Fibroblast of mammary gland (primary cell): ENCODE measurements at regions not wholly inside any gene's neighbourhood (a gene's known extent, or its start where the extent isn't known, plus 50 kb on each side); places are given as distances from the start of the nearest gene placed in this dataset.

Experiments used
- DNase-seq: peaks from one replicate; pipeline ENCODE4 v3.0.0-alpha.2; 2010; ENCODE audit warnings: low read depth
- H3K4me3 ChIP-seq: 2 replicates; pipeline ENCODE4 v1.5.1; 2011; ENCODE audit warnings: low read depth, mild to moderate bottlenecking, low read length, moderate library complexity; ENCODE audit not compliant: control insufficient read depth
- TF ChIP-seq, protein P1 (sequence below): conservative IDR thresholded peaks from 2 replicates; pipeline ENCODE4 v1.5.1; 2011; ENCODE audit warnings: low read depth, low read length, inconsistent platforms; ENCODE audit not compliant: control insufficient read depth, insufficient read depth

DNA sequence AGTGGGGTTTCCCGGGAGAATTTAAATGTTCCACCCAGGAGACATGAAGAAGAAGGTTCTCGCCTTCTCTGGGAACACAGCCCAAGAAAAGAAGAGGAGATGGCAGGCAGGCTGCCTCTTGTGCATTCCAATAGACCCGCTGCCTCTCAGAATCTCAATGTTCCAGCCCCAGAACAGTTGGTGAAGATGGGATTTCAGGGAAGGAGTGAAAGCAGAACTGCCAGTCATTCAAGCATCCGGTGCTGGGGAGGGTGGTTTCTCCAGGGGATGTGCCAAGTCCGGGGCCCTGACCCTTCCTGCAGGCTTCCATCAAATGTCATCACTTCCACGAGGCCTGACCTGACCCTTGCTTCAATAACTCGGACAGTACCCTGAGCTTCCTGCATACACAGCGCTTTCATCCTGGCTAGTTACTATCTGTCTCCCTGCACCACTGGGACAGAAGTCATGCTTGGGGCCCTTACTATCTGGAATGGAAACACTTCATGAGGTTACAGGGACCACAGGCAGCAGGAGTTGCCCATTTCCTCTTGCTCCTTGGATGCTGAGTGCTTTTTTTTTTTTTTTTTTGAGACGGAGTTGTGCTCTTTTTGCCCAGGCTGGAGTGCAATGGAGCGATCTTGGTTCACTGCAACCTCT is 386.6 kb upstream of the POU3F1 start:
- DNase-seq, result no peak
- no peak overlapping the region for H3K4me3 ChIP-seq
- TF ChIP-seq, protein P1, sequence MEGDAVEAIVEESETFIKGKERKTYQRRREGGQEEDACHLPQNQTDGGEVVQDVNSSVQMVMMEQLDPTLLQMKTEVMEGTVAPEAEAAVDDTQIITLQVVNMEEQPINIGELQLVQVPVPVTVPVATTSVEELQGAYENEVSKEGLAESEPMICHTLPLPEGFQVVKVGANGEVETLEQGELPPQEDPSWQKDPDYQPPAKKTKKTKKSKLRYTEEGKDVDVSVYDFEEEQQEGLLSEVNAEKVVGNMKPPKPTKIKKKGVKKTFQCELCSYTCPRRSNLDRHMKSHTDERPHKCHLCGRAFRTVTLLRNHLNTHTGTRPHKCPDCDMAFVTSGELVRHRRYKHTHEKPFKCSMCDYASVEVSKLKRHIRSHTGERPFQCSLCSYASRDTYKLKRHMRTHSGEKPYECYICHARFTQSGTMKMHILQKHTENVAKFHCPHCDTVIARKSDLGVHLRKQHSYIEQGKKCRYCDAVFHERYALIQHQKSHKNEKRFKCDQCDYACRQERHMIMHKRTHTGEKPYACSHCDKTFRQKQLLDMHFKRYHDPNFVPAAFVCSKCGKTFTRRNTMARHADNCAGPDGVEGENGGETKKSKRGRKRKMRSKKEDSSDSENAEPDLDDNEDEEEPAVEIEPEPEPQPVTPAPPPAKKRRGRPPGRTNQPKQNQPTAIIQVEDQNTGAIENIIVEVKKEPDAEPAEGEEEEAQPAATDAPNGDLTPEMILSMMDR, result no peak

DNA sequence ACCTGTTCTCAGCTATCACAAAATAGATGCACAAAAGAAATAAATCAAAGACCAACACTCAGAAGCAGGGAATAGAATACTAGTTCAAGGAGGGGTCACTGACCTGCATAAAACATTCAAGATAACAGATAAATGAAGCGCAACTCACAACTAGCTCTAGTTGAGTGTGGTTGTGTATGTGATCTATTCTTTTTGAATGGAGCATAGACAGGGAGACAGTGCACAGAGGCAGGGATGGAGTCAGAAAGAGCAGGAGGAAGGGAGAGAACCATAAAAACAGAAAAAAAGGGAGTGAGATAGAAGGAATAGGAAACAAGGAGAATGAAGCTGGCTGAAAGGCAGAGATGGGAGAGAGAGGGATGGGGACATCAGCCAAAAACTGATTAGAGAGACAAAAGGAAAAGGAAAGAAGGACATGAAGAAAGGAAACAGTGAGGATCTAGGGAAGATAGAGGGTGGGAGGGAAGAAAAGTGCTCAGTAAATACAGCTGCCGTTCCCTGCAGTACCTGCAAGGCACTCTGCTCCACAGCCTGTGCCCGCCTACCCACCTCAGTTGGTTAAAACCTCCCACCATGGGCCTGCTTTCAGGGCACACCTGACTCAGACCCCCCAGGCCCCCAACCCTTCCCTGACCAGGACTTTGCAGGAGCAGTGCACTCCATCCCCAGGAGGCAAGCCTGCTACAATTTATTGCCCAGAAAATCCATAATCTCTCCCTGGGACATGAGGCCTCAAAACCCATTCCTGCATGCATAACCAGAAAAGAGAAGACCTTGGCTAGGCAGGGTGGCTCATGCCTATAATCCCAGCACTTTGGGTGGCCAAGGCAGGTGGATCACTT is 385.2 kb upstream of the POU3F1 start:
- no peak overlapping the region for H3K4me3 ChIP-seq
- TF ChIP-seq, protein P1, result no peak
- DNase-seq, result no peak

DNA sequence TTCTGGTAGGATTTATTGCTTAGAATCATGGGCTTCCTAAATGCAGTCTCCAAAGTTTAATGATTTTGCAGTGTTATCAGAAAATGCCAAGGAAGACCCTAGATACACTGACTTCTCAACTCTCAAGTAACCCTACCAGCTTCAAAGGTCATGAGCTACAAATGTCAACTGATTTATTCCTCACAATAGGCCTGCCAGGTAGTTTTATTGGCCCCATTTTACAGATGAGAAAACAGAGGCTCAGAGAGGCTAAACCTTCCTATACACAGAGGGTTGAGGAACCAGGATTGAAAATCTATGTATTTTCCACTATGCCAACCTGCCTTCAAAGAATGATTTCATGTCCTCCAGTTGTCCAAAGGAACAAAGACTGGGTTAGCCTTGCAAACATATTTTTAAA is 384.4 kb upstream of the POU3F1 start:
- TF ChIP-seq, protein P1, result no peak
- no peak overlapping the region for H3K4me3 ChIP-seq
- no peak for DNase-seq

DNA sequence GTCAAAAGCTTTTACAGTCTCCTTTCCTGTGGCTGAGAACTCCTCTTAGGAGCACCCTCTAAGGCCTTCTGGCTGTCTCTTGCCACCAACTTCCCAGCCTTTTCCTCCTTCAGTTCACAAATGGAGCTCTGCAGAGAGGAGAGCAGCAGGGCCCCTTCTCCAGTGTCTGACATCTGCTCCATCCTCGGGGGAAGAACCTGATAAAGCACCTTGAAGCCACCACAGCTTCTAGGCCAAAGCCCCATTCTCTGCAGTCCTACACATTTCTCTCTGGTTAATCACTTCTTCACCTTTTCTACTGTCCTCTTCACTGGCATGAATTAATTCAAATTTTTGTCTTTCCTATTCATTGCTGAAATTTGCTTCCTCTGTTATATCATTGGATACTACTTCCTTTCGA is 378.1 kb upstream of the POU3F1 start:
- TF ChIP-seq, protein P1, result no peak
- no peak for DNase-seq

DNA sequence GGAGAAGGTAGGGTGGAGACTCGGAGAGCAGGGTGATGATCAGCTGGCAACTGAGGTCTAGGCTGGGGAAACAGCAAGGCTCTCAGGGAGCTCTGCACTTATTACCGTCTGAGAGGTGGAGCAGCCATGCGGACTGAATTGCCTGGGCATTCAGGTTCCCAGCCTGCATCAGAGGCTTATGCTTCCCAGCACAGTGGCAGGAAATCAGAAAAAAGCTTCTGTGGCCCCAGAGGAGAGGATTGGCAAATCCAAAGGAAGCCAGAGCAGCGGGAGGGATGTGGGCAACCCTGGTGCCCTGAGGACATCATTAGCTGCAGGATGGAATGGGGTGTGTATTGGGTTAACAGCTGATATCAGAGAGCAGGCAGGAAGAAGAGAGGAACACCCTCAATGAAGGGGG is 374.1 kb upstream of the POU3F1 start:
- TF ChIP-seq, protein P1, result no peak
- DNase-seq, result no peak
- H3K4me3 ChIP-seq, result no peak overlapping the region

More for the DNA sequence above, 378.1 kb upstream of the POU3F1 start:
- no peak overlapping the region for H3K4me3 ChIP-seq

DNA sequence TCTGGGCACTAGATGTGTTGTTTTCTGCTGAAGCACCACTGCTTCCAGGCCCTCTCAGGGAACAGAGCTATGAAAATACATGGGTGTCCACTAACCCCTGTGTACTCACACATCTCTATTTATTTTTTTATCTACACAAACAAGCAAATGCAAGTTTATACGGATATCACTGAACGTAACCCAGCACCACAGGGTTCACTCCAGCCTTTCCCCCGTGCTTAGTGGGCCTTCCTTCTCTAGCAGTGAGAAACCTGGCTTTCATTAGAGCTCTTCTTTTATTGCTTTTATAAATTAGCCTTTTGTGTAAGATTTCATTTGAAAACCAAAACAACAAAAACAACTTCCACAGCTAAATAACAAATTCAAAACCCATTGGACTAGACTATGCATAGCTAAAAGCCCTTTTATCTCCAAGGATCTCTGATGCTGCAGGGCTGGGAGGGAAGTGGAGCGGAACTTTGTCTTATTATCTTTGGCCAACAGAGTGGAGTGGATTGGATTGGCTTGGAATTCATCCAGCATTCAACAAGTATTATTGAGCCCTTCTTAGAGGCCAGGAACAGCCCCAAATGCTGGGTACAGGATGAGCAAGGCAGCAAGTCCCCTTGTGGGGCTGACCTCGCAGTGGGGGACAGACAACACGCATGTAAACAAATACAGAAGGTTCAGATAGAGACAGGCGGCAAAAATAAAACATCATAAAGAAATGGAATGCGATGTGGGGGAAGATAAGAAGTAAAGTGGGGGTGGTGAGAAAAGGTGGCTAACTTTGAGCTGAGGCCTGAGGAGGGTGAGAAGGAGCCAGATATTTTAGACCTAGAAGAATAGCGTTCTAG is 371.8 kb upstream of the POU3F1 start:
- H3K4me3 ChIP-seq, result no peak overlapping the region
- TF ChIP-seq, protein P1, result no peak
- DNase-seq, result no peak
